ENCODE measurements at regions not wholly inside any gene's neighbourhood (a gene's known extent, or its start where the extent isn't known, plus 50 kb on each side); places are given as distances from the start of the nearest gene placed in this dataset.
"Not testable (repeated sequence)": the region's sequence is repeated elsewhere in the genome, so short reads cannot be mapped to it uniquely, and the experiment has no call there.

GRCh38 chr11:24171869-24172268 is 325.0 kb upstream of the LUZP2 start:
- DNase-seq, result no peak
- Histone ChIP-seq H3K27me3 (ENCODE audit: control insufficient read depth, insufficient read depth, low read length) (no peaks in the 10 kb centered on the region), H3K36me3 (replicated peaks; ENCODE audit: control insufficient read depth, insufficient read depth, low read length) (no peaks in the 10 kb centered on the region), H3K4me3 (ENCODE audit: insufficient read depth, low read depth, low read length) (no peak overlapping the region)

GRCh38 chr11:24181395-24182047 is 315.3 kb upstream of the LUZP2 start:
- no peak for DNase-seq
- H3K36me3 ChIP-seq (replicated peaks; ENCODE audit: control insufficient read depth, insufficient read depth, low read length), result no peaks in the 10 kb centered on the region
- no peak overlapping the region for H3K4me3 ChIP-seq (ENCODE audit: insufficient read depth, low read depth, low read length)
- H3K27me3 ChIP-seq (ENCODE audit: control insufficient read depth, insufficient read depth, low read length), result no peaks in the 10 kb centered on the region

GRCh38 chr11:24185535-24185934 is 311.3 kb upstream of the LUZP2 start:
- H3K36me3 ChIP-seq (replicated peaks; ENCODE audit: control insufficient read depth, insufficient read depth, low read length); H3K4me3 ChIP-seq (ENCODE audit: insufficient read depth, low read depth, low read length): not testable (repeated sequence)

GRCh38 chr11:24196733-24197132 is 300.1 kb upstream of the LUZP2 start:
- no peaks in the 10 kb centered on the region for H3K36me3 ChIP-seq (replicated peaks; ENCODE audit: control insufficient read depth, insufficient read depth, low read length)
- no peak for DNase-seq
- H3K4me3 ChIP-seq (ENCODE audit: insufficient read depth, low read depth, low read length), result no peak overlapping the region
- no peaks in the 10 kb centered on the region for H3K27me3 ChIP-seq (ENCODE audit: control insufficient read depth, insufficient read depth, low read length)

More at GRCh38 chr11:24185535-24185934, 311.3 kb upstream of the LUZP2 start:
- DNase-seq; H3K27me3 ChIP-seq (ENCODE audit: control insufficient read depth, insufficient read depth, low read length): not testable (repeated sequence)

- H3K36me3 ChIP-seq (replicated peaks; ENCODE audit: control insufficient read depth, insufficient read depth, low read length), result no peaks in the 10 kb centered on the region
- DNase-seq, result no peak
- no peaks in the 10 kb centered on the region for H3K27me3 ChIP-seq (ENCODE audit: control insufficient read depth, insufficient read depth, low read length)
- no peak overlapping the region for H3K4me3 ChIP-seq (ENCODE audit: insufficient read depth, low read depth, low read length)
These were observed 298.4 kb upstream of the LUZP2 start for GRCh38 chr11:24198481-24198880.

- DNase-seq, result no peak
- H3K4me3 ChIP-seq (ENCODE audit: insufficient read depth, low read depth, low read length), result no peak overlapping the region
- no peaks in the 10 kb centered on the region for H3K36me3 ChIP-seq (replicated peaks; ENCODE audit: control insufficient read depth, insufficient read depth, low read length)
- no peaks in the 10 kb centered on the region for H3K27me3 ChIP-seq (ENCODE audit: control insufficient read depth, insufficient read depth, low read length)
These were observed 297.4 kb upstream of the LUZP2 start for GRCh38 chr11:24199461-24199860.

GRCh38 chr11:24206030-24206429 is 290.8 kb upstream of the LUZP2 start:
- DNase-seq, result no peak
- H3K4me3 ChIP-seq (ENCODE audit: insufficient read depth, low read depth, low read length), result no peak overlapping the region
- H3K36me3 ChIP-seq (replicated peaks; ENCODE audit: control insufficient read depth, insufficient read depth, low read length), result no peaks in the 10 kb centered on the region
- no peaks in the 10 kb centered on the region for H3K27me3 ChIP-seq (ENCODE audit: control insufficient read depth, insufficient read depth, low read length)

- H3K36me3 ChIP-seq (replicated peaks; ENCODE audit: control insufficient read depth, insufficient read depth, low read length), result no peaks in the 10 kb centered on the region
- no peaks in the 10 kb centered on the region for H3K27me3 ChIP-seq (ENCODE audit: control insufficient read depth, insufficient read depth, low read length)
- DNase-seq, result no peak
- no peak overlapping the region for H3K4me3 ChIP-seq (ENCODE audit: insufficient read depth, low read depth, low read length)
These were observed 290.3 kb upstream of the LUZP2 start for GRCh38 chr11:24206511-24206910.

- Histone ChIP-seq H3K27me3 (ENCODE audit: control insufficient read depth, insufficient read depth, low read length) (no peaks in the 10 kb centered on the region), H3K4me3 (ENCODE audit: insufficient read depth, low read depth, low read length) (no peak overlapping the region), H3K36me3 (replicated peaks; ENCODE audit: control insufficient read depth, insufficient read depth, low read length) (no peaks in the 10 kb centered on the region)
- no peak for DNase-seq
These were observed 280.4 kb upstream of the LUZP2 start for GRCh38 chr11:24216488-24216887.

- H3K27me3 ChIP-seq (ENCODE audit: control insufficient read depth, insufficient read depth, low read length); H3K36me3 ChIP-seq (replicated peaks; ENCODE audit: control insufficient read depth, insufficient read depth, low read length); DNase-seq: not testable (repeated sequence)
These were observed 279.5 kb upstream of the LUZP2 start for GRCh38 chr11:24217319-24217718.

GRCh38 chr11:24225501-24225900 is 271.4 kb upstream of the LUZP2 start:
- DNase-seq, result no peak
- no peaks in the 10 kb centered on the region for H3K27me3 ChIP-seq (ENCODE audit: control insufficient read depth, insufficient read depth, low read length)
- no peak overlapping the region for H3K4me3 ChIP-seq (ENCODE audit: insufficient read depth, low read depth, low read length)
- H3K36me3 ChIP-seq (replicated peaks; ENCODE audit: control insufficient read depth, insufficient read depth, low read length), result no peaks in the 10 kb centered on the region

More at GRCh38 chr11:24217319-24217718, 279.5 kb upstream of the LUZP2 start:
- not testable (repeated sequence) for H3K4me3 ChIP-seq (ENCODE audit: insufficient read depth, low read depth, low read length)

- no peaks in the 10 kb centered on the region for H3K36me3 ChIP-seq (replicated peaks; ENCODE audit: control insufficient read depth, insufficient read depth, low read length)
- DNase-seq, result no peak
- H3K27me3 ChIP-seq (ENCODE audit: control insufficient read depth, insufficient read depth, low read length), result no peaks in the 10 kb centered on the region
- H3K4me3 ChIP-seq (ENCODE audit: insufficient read depth, low read depth, low read length), result no peak overlapping the region
These were observed 270.2 kb upstream of the LUZP2 start for GRCh38 chr11:24226606-24227005.

- Histone ChIP-seq H3K27me3 (ENCODE audit: control insufficient read depth, insufficient read depth, low read length) (no peaks in the 10 kb centered on the region), H3K4me3 (ENCODE audit: insufficient read depth, low read depth, low read length) (no peak overlapping the region), H3K36me3 (replicated peaks; ENCODE audit: control insufficient read depth, insufficient read depth, low read length) (no peaks in the 10 kb centered on the region)
- no peak for DNase-seq
These were observed 263.8 kb upstream of the LUZP2 start for GRCh38 chr11:24233041-24233440.

- no peak overlapping the region for H3K4me3 ChIP-seq (ENCODE audit: insufficient read depth, low read depth, low read length)
- no peaks in the 10 kb centered on the region for H3K36me3 ChIP-seq (replicated peaks; ENCODE audit: control insufficient read depth, insufficient read depth, low read length)
- H3K27me3 ChIP-seq (ENCODE audit: control insufficient read depth, insufficient read depth, low read length), result no peaks in the 10 kb centered on the region
- no peak for DNase-seq
These were observed 261.9 kb upstream of the LUZP2 start for GRCh38 chr11:24234822-24235508.

GRCh38 chr11:24238771-24239645 is 257.8 kb upstream of the LUZP2 start:
- Histone ChIP-seq H3K36me3 (replicated peaks; ENCODE audit: control insufficient read depth, insufficient read depth, low read length) (no peaks in the 10 kb centered on the region), H3K27me3 (ENCODE audit: control insufficient read depth, insufficient read depth, low read length) (no peaks in the 10 kb centered on the region), H3K4me3 (ENCODE audit: insufficient read depth, low read depth, low read length) (no peak overlapping the region)
- no peak for DNase-seq

All from H7 (cell line).